Activated CD8-positive, alpha-beta memory T cell treated with anti-CD3 and anti-CD28 coated beads, Interleukin-2, amount 50 U/mL, for 24 hours (primary cell): ENCODE measurements at regions not wholly inside any gene's neighbourhood (a gene's known extent, or its start where the extent isn't known, plus 50 kb on each side); places are given as distances from the start of the nearest gene placed in this dataset.

Source experiments
- DNase-seq: peaks from one replicate; pipeline ENCODE4 v3.0.0-alpha.2; 2020; ENCODE audit errors: extremely low read depth

GRCh38 chr16:87241137-87241771 is 75.9 kb downstream of the C16orf95 start:
- DNase-seq, result no peak

GRCh38 chr16:87243478-87243877 is 73.7 kb downstream of the C16orf95 start:
- DNase-seq, result no peak

GRCh38 chr16:87244636-87245197 is 72.5 kb downstream of the C16orf95 start:
- DNase-seq, result no peak

GRCh38 chr16:87245511-87245910 is 71.7 kb downstream of the C16orf95 start:
- no peak for DNase-seq

GRCh38 chr16:87246269-87247065 is 70.7 kb downstream of the C16orf95 start:
- DNase-seq, result no peak

GRCh38 chr16:87248714-87249113 is 68.5 kb downstream of the C16orf95 start:
- no peak for DNase-seq

GRCh38 chr16:87249425-87249824 is 67.8 kb downstream of the C16orf95 start:
- no peak for DNase-seq

GRCh38 chr16:87250431-87250960 is 66.7 kb downstream of the C16orf95 start:
- DNase-seq, result no peak

- no peak for DNase-seq
Observed at GRCh38 chr16:87252269-87252970, 64.8 kb downstream of the C16orf95 start.
